ENCODE measurements at regions not wholly inside any gene's neighbourhood (a gene's known extent, or its start where the extent isn't known, plus 50 kb on each side); places are given as distances from the start of the nearest gene placed in this dataset.

DNA sequence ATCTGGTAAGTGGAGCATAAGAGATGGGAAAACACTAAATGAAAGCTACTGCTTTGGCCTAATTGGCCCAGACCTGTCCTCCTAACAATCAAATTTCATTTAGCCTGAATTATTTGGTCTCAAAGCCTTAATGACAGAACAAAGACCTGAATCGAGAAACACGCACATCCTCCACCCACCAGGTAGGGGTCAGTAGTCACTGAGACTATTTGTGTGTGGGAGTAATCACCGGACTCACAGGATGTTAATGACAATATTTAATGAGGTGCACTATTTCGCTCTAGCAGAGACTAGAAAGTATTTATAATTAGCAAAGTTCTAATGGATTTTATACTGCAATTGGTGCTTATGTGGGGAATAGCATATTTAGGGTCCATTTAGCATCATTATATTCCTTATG is 68.1 kb downstream of the RBM43 start:
- no peak for TF ChIP-seq POLR2AphosphoS5 (IDR thresholded peaks at IDR 0.05; ENCODE audit: insufficient read depth, low read depth, low read length)
- TF ChIP-seq POLR2A (IDR thresholded peaks at IDR 0.05; ENCODE audit: low read depth, low read length): no peak
- TF ChIP-seq EZH2 (IDR thresholded peaks at IDR 0.05; ENCODE audit: borderline replicate concordance, low read depth, low read length, severe bottlenecking): no peak
- no peak for TF ChIP-seq CTCF (IDR thresholded peaks at IDR 0.05; ENCODE audit: extremely low read depth in 1 of 2, insufficient read depth in 1 of 2, low read depth in 1 of 2, low read length in 2 of 2)
- no peak for TF ChIP-seq GATA2 (IDR thresholded peaks at IDR 0.05; ENCODE audit: insufficient read depth, insufficient read length, low read depth, low read length)
- TF ChIP-seq, protein P1, sequence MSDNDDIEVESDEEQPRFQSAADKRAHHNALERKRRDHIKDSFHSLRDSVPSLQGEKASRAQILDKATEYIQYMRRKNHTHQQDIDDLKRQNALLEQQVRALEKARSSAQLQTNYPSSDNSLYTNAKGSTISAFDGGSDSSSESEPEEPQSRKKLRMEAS (IDR thresholded peaks at IDR 0.05; ENCODE audit: insufficient read depth, insufficient read length): no peak
- no peak for TF ChIP-seq MYC (IDR thresholded peaks at IDR 0.05; ENCODE audit: low read depth, low read length)
- TF ChIP-seq JUN (IDR thresholded peaks at IDR 0.05; ENCODE audit: borderline replicate concordance, insufficient read depth, insufficient read length, low read depth): no peak

Data from endothelial cell of umbilical vein (primary cell).